Brain pericyte (primary cell): ENCODE measurements at regions not wholly inside any gene's neighbourhood (a gene's known extent, or its start where the extent isn't known, plus 50 kb on each side); places are given as distances from the start of the nearest gene placed in this dataset.
"Not testable (repeated sequence)": the region's sequence is repeated elsewhere in the genome, so short reads cannot be mapped to it uniquely, and the experiment has no call there.

Source experiments
- DNase-seq: peaks from one replicate; pipeline ENCODE4 v3.0.0-alpha.2; 2012; ENCODE audit warnings: low read depth, low spot score

DNA sequence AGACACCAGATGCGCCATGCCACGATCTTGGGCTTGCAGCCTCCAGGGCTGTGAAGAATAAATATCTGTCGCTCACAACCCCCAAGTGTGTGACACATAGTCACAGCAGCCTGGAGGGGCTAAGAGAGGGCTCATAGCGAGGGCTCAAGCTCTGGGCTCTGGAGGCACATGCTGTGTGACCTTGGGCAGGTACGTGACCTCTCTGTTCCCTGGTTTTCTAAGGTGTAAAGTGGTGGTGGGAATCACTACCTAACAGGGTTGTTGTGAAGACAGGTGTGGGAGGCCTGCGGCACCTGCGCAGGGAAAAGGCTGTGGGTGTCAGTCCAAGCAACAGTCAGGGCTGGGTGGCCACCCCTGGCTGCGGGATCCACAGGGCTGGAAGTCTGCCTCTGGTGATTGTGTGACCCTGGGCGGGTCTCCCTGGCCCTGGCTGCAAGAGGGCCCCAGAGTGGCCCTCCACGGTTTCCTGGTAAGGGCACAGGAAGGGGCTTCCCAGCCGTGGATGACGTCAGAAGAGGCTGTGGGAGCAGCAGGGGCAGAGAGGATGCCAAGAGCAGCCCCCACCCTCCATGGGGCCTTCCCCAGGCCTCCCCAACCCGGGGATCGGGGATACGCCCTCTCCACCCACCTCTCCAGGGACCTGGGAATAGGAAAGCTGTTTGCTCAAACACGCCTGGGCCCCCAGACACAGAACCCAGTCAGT lies 218.8 kb upstream of the SGCG start:
- no peak for DNase-seq

DNA sequence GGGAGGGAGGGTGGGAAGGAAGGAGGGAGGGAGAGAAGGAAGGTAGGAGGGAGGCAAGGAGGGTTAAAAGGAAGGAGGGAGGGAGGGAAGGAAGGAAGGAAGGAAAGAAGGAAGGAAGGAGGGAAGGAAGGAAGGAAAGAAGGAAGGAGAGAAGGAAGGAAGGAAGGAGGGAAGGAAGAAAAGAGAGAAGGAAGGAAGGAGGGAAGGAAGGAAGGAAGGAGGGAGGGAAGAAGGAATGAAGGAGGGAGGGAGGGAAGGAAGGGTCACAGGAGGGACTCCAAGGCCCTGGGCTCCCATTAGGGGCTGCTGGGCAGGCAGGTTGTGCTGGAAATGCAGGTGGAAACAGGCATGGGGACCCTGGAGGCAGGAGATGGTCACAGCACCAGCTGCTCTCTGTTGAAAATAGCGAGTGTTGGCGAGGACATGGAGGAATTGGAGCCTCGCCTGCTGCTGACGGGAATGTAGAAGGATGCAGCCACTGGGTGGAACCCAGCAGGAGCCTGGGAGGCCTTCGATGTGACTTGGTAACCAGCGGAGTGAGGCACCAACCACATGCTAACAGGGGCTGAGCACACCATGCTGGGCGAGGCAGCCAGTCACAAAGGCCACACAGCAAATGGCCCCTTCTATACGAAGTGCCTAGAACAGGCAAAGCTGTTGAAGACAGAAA lies 217.3 kb upstream of the SGCG start:
- DNase-seq = not testable (repeated sequence)

DNA sequence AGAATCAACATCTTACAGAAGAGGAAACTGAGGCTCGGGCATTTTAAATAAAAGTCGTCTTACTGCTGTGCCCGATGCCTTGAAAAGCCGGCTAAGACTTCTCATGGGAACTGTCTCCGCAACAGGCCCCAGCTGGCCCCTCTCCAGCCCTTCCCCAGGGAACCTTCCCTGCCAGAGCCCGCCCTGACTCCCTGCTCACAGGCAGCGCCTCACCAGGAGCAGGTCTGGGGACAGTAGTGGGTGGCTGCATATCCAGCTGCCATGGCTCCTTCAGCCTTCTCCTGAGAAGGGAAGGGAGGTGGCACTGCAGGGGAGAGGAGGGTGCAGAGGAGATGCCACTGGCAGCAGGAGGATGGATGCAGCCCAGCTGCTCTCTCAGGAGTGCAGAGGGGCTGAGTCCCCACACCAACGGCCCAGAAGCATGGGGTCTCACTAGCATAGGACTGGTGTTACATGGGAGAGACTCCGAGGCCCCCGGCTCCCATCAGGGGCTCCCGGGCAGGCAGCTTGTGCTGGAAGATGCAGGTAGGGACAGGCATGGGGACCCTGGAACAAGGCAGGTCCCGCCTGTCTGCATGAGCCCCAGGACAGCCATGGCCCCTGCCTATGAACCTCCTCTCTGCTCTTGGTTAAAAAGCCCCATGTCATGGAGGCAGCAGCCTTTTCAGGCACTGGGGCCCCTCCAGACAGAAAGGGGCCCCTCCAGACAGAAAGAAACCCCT lies 216.4 kb upstream of the SGCG start:
- no peak for DNase-seq

GRCh38 chr13:22965011-22965857 lies 215.5 kb upstream of the SGCG start:
- not testable (repeated sequence) for DNase-seq

DNA sequence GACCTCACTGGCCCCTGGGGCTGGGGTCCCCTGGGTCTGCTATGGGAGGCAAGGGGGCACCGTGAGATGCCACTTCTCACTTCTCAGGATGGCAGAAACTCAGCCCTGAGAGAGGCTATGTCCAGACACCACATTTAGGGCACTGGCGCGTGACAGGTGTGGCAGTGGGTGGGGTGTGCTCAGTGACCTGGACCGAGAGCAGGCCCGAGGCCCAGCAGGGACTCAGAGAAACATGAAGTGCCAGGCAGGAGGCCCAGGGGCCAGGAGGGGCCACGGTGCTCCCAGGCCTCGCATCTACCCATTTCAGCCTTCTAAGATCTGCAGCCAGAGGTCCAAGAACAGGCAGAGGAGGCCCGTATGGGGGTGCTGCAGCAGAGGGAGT lies 214.9 kb upstream of the SGCG start:
- not testable (repeated sequence) for DNase-seq

DNA sequence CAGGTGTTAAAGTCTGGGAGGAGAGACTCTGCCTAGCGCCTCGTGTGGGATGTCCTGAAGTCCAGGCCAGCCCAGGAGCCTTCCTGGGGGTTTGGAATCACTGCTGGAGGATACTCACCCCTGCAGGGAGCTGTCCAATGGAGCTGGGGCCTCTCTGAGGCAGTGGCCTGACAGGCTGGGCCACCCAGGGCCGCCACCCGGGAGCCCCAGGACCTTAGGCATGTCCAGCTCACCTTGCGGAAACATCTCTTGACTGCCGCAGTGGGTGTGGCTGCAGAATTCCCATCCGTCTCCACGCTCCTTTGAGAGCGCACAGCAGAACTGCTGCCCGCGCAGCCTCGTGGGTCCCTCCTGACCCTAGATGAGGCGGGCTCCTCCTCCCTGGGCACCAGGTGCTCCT lies 214.0 kb upstream of the SGCG start:
- DNase-seq = not testable (repeated sequence)

- DNase-seq = no peak
Measured at GRCh38 chr13:22967669-22968068, 213.1 kb upstream of the SGCG start.

DNA sequence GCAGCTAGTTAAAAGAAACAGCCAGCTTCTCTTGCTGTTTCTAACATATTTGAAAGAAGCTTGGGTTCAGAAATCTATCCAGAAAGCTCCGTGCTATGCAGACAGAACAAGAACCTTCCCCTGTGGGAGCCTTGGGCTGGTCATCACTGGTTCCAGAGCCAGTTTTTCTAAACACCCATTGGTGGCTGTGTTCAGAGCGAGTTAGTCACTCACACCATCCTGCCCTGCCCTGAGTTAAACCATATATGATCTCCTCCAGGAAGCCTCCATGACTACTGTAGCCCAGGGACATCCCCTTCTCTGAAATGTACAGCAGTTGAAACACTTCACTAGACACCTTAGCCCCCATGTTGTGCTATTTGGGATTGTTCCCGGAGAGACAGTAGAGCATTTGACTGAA lies 200.8 kb upstream of the SGCG start:
- DNase-seq = no peak

- no peak for DNase-seq
Measured at GRCh38 chr13:22980936-22981335, 199.8 kb upstream of the SGCG start.

- no peak for DNase-seq
Measured at GRCh38 chr13:22993148-22993547, 187.6 kb upstream of the SGCG start.

- DNase-seq = no peak
Measured at GRCh38 chr13:23003446-23003845, 177.3 kb upstream of the SGCG start.

- DNase-seq = no peak
Measured at GRCh38 chr13:23007426-23007825, 173.4 kb upstream of the SGCG start.

DNA sequence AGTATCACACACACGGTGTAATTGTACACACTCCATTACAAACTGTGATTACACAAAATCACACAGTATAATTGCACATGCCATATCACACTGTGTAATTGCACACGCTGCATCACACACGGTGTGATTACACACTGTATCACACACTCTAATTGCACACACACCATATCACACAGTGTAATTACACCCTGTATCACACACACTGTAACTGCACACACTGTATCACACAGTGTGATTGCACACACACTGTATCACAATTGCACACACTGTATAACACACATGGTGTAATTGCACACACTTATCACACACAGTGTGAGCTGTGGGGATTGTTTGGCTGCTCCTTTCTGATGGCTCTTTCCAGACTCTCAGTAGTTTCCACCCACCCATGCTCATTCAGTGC lies 162.6 kb upstream of the SGCG start:
- no peak for DNase-seq

GRCh38 chr13:23020246-23020843 lies 160.4 kb upstream of the SGCG start:
- peak; percentile 6 for DNase-seq

DNA sequence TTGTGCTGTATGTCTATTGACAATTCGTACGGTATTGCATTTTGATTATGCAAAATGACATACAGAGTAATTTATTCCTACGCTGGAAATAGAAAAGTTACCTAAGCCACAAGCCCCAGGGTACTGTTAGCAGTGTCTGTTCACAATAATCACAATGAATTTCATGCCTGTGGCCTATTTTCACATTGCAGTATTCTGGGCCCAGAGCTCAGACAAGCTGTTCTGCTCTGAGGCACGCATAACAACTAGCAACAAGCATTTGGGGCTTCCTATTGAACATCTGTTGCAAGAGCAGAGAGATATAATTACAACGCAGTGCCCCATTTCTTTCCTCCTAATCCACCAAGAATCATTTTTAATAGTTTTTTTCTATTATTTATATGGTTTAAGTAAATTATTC lies 158.9 kb upstream of the SGCG start:
- no peak for DNase-seq

DNA sequence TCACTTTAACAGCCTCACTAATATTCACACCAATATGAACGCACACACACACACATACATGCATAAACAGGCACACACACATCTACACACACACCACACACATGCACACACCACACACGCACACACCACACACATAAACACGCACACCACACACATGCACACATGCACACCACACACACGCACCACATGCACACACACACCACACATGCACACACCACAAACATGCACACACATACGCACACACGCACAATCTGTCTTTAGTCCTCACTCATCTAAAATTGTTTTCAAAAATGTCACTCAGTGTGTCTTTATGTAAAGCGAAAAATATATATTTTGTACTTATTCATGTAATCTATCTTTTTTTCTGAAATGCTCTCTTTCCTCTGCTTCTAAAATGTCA lies 158.1 kb upstream of the SGCG start:
- no peak for DNase-seq

DNA sequence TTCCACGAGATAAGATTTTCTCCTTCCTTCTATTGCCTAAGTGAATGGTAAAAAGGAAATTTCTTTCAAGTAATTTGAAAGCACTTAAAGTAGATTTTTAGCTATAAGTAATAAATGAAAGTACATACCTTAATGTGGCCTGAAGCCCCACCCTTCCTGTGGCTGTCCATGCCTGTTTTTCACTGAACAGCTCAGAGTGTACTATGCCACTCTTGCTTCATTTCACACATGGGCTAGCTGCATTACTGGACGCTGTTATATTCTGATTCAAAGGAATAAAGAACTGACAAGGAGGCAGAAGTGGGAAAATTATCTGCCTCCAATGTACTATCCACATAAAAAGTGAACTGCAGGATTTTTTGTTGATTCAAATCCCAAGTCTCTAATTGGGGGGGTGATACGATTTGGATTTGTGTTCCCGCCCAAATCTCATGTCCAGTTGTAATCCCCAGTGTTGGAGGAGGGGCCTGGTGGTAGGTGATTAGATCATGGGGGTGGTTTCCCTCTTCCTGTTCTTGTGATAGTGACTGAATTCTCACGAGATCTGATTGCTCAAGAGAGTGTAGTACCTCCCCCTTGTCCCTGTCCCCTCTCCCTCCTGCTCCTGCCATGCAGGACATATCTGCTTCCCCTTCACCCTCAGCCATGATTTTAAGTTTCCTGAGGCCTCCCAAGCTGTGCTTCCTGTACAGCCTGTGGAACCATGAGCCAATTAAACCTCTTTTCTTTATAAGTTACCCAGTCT lies 154.7 kb upstream of the SGCG start:
- DNase-seq = no peak

DNA sequence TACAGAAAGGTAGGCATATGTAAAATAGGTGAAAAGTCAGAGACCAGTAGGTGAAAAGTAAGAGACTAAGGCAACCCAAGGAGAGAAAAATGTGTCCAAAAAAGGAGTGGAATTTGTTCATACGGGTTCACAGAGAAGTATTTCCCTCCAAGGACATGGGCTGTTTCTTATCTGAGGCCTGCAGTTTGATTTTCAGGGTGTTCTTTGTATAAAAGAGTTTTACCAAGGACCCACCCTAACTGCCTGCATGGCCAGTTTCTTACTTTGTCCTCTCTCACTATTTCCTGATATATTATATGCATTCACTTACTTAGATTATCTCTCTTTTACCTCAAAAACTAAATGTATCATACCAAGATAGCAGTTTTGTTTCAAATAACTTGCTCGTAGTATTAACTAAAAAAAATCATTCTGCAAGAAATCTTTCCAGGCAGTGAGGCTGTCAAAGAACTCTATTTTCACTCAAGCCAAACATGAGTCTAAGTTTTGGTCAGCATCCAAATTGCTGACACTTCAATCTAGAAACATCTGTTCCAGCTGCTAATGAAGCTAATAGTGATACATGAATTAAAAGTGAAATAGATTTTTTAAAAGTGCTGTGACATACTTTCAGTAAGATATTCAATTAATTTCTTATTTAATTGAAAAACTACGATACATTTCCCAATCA lies 141.4 kb upstream of the SGCG start:
- DNase-seq = no peak

- no peak for DNase-seq
Measured at GRCh38 chr13:23042181-23042580, 138.6 kb upstream of the SGCG start.

GRCh38 chr13:23044906-23045305 lies 135.9 kb upstream of the SGCG start:
- DNase-seq = no peak
